Astrocyte (in vitro differentiated cells and primary cell): ENCODE measurements at regions not wholly inside any gene's neighbourhood (a gene's known extent, or its start where the extent isn't known, plus 50 kb on each side); places are given as distances from the start of the nearest gene placed in this dataset.

Experiments
- EZH2 ChIP-seq: IDR thresholded peaks from 2 replicates; pipeline ENCODE4 v1.6.1; 2012; ENCODE audit warnings: mild to moderate bottlenecking, low read length, inconsistent platforms; ENCODE audit not compliant: insufficient read depth
- TF ChIP-seq, protein P1 (sequence below): IDR thresholded peaks from 2 replicates; pipeline ENCODE4 v1.5.1; 2011; ENCODE audit warnings: low read depth, mild to moderate bottlenecking, inconsistent platforms, low read length, moderate library complexity; ENCODE audit not compliant: insufficient read depth

DNA sequence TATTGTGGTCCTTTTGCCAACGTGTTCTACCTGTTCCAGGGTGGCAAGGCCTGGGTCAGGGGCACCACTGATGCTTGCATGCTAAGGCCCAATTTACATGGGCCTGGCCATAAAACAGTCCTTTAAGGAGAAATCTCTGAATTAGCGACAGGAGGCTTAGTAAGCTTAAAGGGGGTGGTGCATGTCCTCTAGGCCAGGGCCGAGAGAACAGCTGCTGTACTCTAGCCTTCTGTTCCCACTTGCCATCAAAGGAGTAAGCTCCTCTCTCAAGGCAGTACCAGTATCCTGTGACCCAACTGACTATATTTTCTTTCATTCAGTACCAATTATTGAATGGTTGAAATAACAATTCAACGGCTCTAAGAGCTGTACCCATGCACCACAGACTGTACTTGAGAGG lies 67.7 kb upstream of the ZDHHC17 start:
- TF ChIP-seq, protein P1, sequence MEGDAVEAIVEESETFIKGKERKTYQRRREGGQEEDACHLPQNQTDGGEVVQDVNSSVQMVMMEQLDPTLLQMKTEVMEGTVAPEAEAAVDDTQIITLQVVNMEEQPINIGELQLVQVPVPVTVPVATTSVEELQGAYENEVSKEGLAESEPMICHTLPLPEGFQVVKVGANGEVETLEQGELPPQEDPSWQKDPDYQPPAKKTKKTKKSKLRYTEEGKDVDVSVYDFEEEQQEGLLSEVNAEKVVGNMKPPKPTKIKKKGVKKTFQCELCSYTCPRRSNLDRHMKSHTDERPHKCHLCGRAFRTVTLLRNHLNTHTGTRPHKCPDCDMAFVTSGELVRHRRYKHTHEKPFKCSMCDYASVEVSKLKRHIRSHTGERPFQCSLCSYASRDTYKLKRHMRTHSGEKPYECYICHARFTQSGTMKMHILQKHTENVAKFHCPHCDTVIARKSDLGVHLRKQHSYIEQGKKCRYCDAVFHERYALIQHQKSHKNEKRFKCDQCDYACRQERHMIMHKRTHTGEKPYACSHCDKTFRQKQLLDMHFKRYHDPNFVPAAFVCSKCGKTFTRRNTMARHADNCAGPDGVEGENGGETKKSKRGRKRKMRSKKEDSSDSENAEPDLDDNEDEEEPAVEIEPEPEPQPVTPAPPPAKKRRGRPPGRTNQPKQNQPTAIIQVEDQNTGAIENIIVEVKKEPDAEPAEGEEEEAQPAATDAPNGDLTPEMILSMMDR, result no peak
- TF ChIP-seq EZH2, result no peak
